ENCODE measurements at regions not wholly inside any gene's neighbourhood (a gene's known extent, or its start where the extent isn't known, plus 50 kb on each side); places are given as distances from the start of the nearest gene placed in this dataset.

DNA sequence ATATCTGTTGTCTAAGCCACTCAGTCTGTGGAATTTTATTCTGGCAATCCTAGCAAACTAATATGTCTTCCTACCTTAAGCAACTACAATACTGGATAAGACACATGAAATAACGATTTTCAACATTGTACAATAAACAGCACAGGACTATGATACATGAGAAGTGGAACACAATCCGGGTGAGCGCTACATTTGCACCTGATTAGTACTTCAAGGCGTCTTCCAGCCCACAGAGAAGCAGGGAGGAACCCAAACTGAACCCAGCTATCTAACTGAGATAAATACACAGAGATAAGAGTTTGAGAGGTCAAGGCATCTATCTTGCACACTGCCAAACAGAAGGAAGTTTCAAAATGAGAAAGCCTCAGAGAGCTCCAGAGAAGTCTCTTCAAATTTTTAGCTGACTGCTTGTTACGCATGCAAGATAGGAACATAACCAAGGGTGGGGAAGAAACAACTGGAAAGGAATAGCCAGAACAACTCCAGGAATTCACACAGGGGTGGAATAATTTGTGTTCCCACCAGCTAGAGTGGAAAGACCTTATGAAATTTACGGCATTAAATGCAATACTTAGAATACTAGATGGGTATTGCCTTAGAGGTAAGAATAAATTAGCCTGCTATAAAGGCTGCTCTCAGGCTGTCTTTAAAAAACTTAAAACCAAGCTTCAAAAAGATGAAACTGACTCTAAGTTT is 481.8 kb downstream of the MTRR start:
- ChIA-PET CTCF (no interaction called here), RAD21 (ENCODE audit: low non-redundant PET in 1 of 2, low total read pairs in 2 of 2, uncharacterized antibody in 2 of 2, unreplicated experiment in 2 of 2) (no interaction called here), POLR2A (no interaction called here)
- Histone ChIP-seq H3K9me2 (ENCODE audit: insufficient read depth) (no peaks in the 10 kb centered on the region), H2AFZ (ENCODE audit: low read depth, low read length, poor library complexity, severe bottlenecking) (no peak overlapping the region), H3K4me3 (replicated peaks in 1 of 2; ENCODE audit: low read depth in 1 of 2, low read length in 2 of 2) (no peak overlapping the region), H3K4me2 (ENCODE audit: low read length) (no peak overlapping the region), H3K9ac (ENCODE audit: low read length) (no peak overlapping the region), H3K27ac (ENCODE audit: low read depth, low read length) (no peak overlapping the region), H4K20me1 (ENCODE audit: insufficient read depth) (no peaks in the 10 kb centered on the region; the same call in 1 of the 2 replicates), H3K79me2 (ENCODE audit: insufficient read depth, low read length) (no peaks in the 10 kb centered on the region), H3K27me3 (ENCODE audit: insufficient read depth, low read length) (no peaks in the 10 kb centered on the region), H3K4me1 (ENCODE audit: control insufficient read depth in 1 of 2, insufficient read depth in 2 of 2, low read length in 2 of 2) (no peaks in the 10 kb centered on the region), H3K36me3 (ENCODE audit: control insufficient read depth in 1 of 2, insufficient read depth in 2 of 2, low read length in 2 of 2) (no peaks in the 10 kb centered on the region), H3K9me3 (ENCODE audit: control insufficient read depth in 1 of 2, insufficient read depth in 1 of 2, low read depth in 1 of 2, low read length in 2 of 2) (peaks cover 15 to 22% of the 10 kb centered on the region in 2 experiments; a peak in 3 of 4 replicates)
- no TSS peak for BruUV-seq (replicated peaks)
- TF ChIP-seq RAD21 (IDR thresholded peaks at IDR 0.05; ENCODE audit: low read depth) (no peak), EZH2phosphoT487 (IDR thresholded peaks at IDR 0.05; ENCODE audit: borderline replicate concordance) (no peak), ZFX (IDR thresholded peaks at IDR 0.05) (no peak), SIN3A (IDR thresholded peaks at IDR 0.05; ENCODE audit: low read depth) (no peak), EGR1 (IDR thresholded peaks at IDR 0.05; ENCODE audit: low read depth) (no peak), SP1 (IDR thresholded peaks at IDR 0.05; ENCODE audit: low read depth) (no peak)
- TF ChIP-seq, protein P1, sequence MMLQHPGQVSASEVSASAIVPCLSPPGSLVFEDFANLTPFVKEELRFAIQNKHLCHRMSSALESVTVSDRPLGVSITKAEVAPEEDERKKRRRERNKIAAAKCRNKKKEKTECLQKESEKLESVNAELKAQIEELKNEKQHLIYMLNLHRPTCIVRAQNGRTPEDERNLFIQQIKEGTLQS (IDR thresholded peaks at IDR 0.05) = no peak
- intact Hi-C loops (cut with micrococcal nuclease) = no loop called here
- ATAC-seq (no peak), DNase-seq (ENCODE audit: low read depth, low spot score) (no peak)

DNA sequence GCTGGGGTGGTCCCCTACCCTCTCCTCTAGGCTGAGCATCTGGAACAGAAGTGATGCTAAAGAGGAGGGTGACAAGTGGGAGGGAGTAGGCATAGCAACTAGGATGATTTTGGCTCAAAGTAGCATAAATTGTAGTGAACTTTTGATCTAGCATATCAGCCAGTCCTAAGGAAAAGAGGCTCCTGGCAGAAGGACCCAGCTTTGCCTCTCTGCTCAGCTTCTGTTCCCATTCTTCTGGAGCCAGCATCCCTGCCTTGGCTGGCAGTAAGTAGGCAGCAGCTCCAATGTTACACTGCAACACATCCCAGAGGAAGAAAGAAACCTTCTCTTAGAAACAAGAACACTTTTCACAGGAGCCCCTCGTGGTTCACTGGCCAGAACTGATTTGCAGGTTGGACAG is 487.0 kb downstream of the MTRR start:
- H2AFZ ChIP-seq (ENCODE audit: low read depth, low read length, poor library complexity, severe bottlenecking) = no peak overlapping the region
- intact Hi-C loops (cut with micrococcal nuclease) = no loop called here
- H3K4me2 ChIP-seq (ENCODE audit: low read length) = no peak overlapping the region
- H3K27me3 ChIP-seq (ENCODE audit: insufficient read depth, low read length) = no peaks in the 10 kb centered on the region
- no peaks in the 10 kb centered on the region for H3K79me2 ChIP-seq (ENCODE audit: insufficient read depth, low read length)
- ChIA-PET CTCF (no interaction called here), RAD21 (ENCODE audit: low non-redundant PET in 1 of 2, low total read pairs in 2 of 2, uncharacterized antibody in 2 of 2, unreplicated experiment in 2 of 2) (no interaction called here), POLR2A (no interaction called here)
- H3K27ac ChIP-seq (ENCODE audit: low read depth, low read length) = no peak overlapping the region
- no peak overlapping the region for H3K4me3 ChIP-seq (replicated peaks in 1 of 2; ENCODE audit: low read depth in 1 of 2, low read length in 2 of 2)
- H3K9me2 ChIP-seq (ENCODE audit: insufficient read depth) = no peaks in the 10 kb centered on the region
- no peak for ATAC-seq
- H3K9ac ChIP-seq (ENCODE audit: low read length) = no peak overlapping the region
- no peaks in the 10 kb centered on the region for H3K36me3 ChIP-seq (ENCODE audit: control insufficient read depth in 1 of 2, insufficient read depth in 2 of 2, low read length in 2 of 2)
- DNase-seq (ENCODE audit: low read depth, low spot score) = no peak
- H3K4me1 ChIP-seq (ENCODE audit: control insufficient read depth in 1 of 2, insufficient read depth in 2 of 2, low read length in 2 of 2) = no peaks in the 10 kb centered on the region
- no TSS peak for BruUV-seq (replicated peaks)
- peaks cover 9 to 24% of the 10 kb centered on the region in 2 experiments; a peak in 3 of 4 replicates for H3K9me3 ChIP-seq (ENCODE audit: control insufficient read depth in 1 of 2, insufficient read depth in 1 of 2, low read depth in 1 of 2, low read length in 2 of 2)
- no peaks in the 10 kb centered on the region; the same call in 1 of the 2 replicates for H4K20me1 ChIP-seq (ENCODE audit: insufficient read depth)
- TF ChIP-seq, protein P2, sequence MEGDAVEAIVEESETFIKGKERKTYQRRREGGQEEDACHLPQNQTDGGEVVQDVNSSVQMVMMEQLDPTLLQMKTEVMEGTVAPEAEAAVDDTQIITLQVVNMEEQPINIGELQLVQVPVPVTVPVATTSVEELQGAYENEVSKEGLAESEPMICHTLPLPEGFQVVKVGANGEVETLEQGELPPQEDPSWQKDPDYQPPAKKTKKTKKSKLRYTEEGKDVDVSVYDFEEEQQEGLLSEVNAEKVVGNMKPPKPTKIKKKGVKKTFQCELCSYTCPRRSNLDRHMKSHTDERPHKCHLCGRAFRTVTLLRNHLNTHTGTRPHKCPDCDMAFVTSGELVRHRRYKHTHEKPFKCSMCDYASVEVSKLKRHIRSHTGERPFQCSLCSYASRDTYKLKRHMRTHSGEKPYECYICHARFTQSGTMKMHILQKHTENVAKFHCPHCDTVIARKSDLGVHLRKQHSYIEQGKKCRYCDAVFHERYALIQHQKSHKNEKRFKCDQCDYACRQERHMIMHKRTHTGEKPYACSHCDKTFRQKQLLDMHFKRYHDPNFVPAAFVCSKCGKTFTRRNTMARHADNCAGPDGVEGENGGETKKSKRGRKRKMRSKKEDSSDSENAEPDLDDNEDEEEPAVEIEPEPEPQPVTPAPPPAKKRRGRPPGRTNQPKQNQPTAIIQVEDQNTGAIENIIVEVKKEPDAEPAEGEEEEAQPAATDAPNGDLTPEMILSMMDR (IDR thresholded peaks at IDR 0.05 in 2 of 3, conservative IDR thresholded peaks at IDR 0.05 in 1 of 3; ENCODE audit: borderline replicate concordance in 1 of 3, insufficient read depth in 1 of 3, low read depth in 2 of 3, low read length in 2 of 3) = no peak
- TF ChIP-seq, protein P1 (IDR thresholded peaks at IDR 0.05) = no peak
- TF ChIP-seq POLR2A (IDR thresholded peaks at IDR 0.05; ENCODE audit: borderline replicate concordance, extremely low read depth, insufficient read depth, insufficient read length) (no peak), EGR1 (IDR thresholded peaks at IDR 0.05; ENCODE audit: low read depth) (no peak)
